HCT116 (cell line): ENCODE measurements at regions not wholly inside any gene's neighbourhood (a gene's known extent, or its start where the extent isn't known, plus 50 kb on each side); places are given as distances from the start of the nearest gene placed in this dataset.

Experiments used
- ATF3 ChIP-seq: IDR thresholded peaks from 2 replicates; pipeline ENCODE4 v1.6.1; 2012
- CEBPB ChIP-seq: IDR thresholded peaks from 2 replicates; pipeline ENCODE4 v1.6.1; 2012; ENCODE audit warnings: low read depth
- CTCF ChIP-seq, 3 experiments: fragments of 200-600 bp in 1 of 3; sonication (generic) in 1 of 3; IDR thresholded peaks in 2 of 3; conservative IDR thresholded peaks in 1 of 3; 2 replicates each; pipeline ENCODE4 v1.5.1; 2012 to 2017; ENCODE audit warnings: low read depth in 2 of 3, low read length in 2 of 3, antibody characterized with exemption in 1 of 3, borderline replicate concordance in 1 of 3, control low read depth in 1 of 3, mild to moderate bottlenecking in 1 of 3, mixed read lengths in 1 of 3, mixed run types in 1 of 3, moderate library complexity in 1 of 3; ENCODE audit not compliant: insufficient read depth in 1 of 3
- EGR1 ChIP-seq: IDR thresholded peaks from 2 replicates; pipeline ENCODE4 v1.6.1; 2012; ENCODE audit warnings: low read depth
- EZH2 ChIP-seq: fragments of 200-600 bp; sonication (generic); IDR thresholded peaks from 2 replicates; pipeline ENCODE4 v1.6.1; 2017; ENCODE audit warnings: antibody characterized with exemption, mixed run types
- EZH2phosphoT487 ChIP-seq: fragments of 200-600 bp; IDR thresholded peaks from 2 replicates; pipeline ENCODE4 v1.6.1; 2018; ENCODE audit warnings: antibody characterized with exemption, borderline replicate concordance
- POLR2A ChIP-seq: IDR thresholded peaks from 2 replicates; pipeline ENCODE4 v1.7.0; 2011; ENCODE audit warnings: borderline replicate concordance; ENCODE audit not compliant: insufficient read depth, insufficient read length; ENCODE audit errors: extremely low read depth
- SIN3A ChIP-seq: IDR thresholded peaks from 2 replicates; pipeline ENCODE4 v1.6.1; 2012; ENCODE audit warnings: low read depth
- SP1 ChIP-seq: IDR thresholded peaks from 2 replicates; pipeline ENCODE4 v1.6.1; 2012; ENCODE audit warnings: low read depth
- TCF7L2 ChIP-seq: IDR thresholded peaks from 2 replicates; pipeline ENCODE4 v1.7.0; 2011; ENCODE audit warnings: borderline replicate concordance, inconsistent platforms; ENCODE audit not compliant: insufficient read depth, insufficient read length; ENCODE audit errors: extremely low read depth
- ZFX ChIP-seq: fragments of 450-650 bp; IDR thresholded peaks from 2 replicates; pipeline ENCODE4 v1.6.1; 2017

DNA sequence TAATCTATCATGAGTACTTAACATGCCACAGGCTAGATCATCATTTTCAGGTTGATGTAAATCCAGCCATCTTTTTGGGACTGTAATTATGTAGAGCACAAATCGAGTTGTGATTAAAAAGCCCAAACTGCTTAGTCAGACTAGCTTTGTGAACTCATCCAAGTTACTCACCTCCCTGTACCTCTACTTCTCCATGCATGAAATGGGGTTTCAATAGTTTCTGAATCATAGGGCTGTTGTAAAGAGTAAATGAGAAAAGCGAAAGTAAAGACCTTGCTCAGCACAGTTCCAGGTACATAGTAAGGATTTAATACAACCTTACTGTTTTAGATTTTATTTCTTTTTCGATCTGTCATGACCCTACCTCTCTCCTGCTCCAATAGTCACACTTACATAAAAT, 85.6 kb upstream of the GAP43 start:
- TF ChIP-seq TCF7L2 (no peak), POLR2A (no peak), SP1 (no peak), CEBPB (no peak), CTCF (IDR thresholded peaks at IDR 0.05 in 2 of 3, conservative IDR thresholded peaks at IDR 0.05 in 1 of 3; ENCODE audit: borderline replicate concordance in 1 of 3, insufficient read depth in 1 of 3, low read depth in 2 of 3, low read length in 2 of 3) (no peak), EZH2 (no peak), ZFX (no peak), EZH2phosphoT487 (no peak), EGR1 (no peak), SIN3A (no peak), ATF3 (no peak)
